WTC11 (cell line): ENCODE measurements at regions not wholly inside any gene's neighbourhood (a gene's known extent, or its start where the extent isn't known, plus 50 kb on each side); places are given as distances from the start of the nearest gene placed in this dataset.

Source experiments
- ATAC-seq: fragments of 200-7000 bp; cut with Tn5 transposase; 2 replicates; pipeline ENCODE4 v1.10.0; 2021; ENCODE audit warnings: mild to moderate bottlenecking, moderate library complexity
- CTCF ChIA-PET: fragments of 300-600 bp; sonication (Branson Sonifier 250); formaldehyde crosslinking; loops from one replicate; lab custom pipeline; 2021; ENCODE audit warnings: antibody characterized with exemption; lab: Charles Lee
- POLR2A ChIA-PET: fragments of 350-600 bp; sonication (Branson Sonifier 250); formaldehyde crosslinking; loops from one replicate; lab custom pipeline; 2021; ENCODE audit warnings: antibody characterized with exemption; lab: Charles Lee
- DNase-seq: peaks from one replicate; pipeline ENCODE4 v3.0.0; 2021; ENCODE audit warnings: low spot score
- H3K27ac Mint-ChIP-seq: 2 replicates; pipeline ENCODE4 v1.8.0; 2021; ENCODE audit warnings: mixed read lengths
- H3K27me3 Mint-ChIP-seq: 2 replicates; pipeline ENCODE4 v1.8.0; 2021; ENCODE audit warnings: low read depth, mild to moderate bottlenecking, moderate library complexity, mixed read lengths
- H3K36me3 Mint-ChIP-seq: 2 replicates; pipeline ENCODE4 v1.8.0; 2021; ENCODE audit warnings: mixed read lengths
- H3K4me1 Mint-ChIP-seq: 2 replicates; pipeline ENCODE4 v1.8.0; 2022; ENCODE audit warnings: mixed read lengths
- H3K4me3 Mint-ChIP-seq: 2 replicates; pipeline ENCODE4 v1.8.0; 2021; ENCODE audit warnings: mild to moderate bottlenecking, moderate library complexity, mixed read lengths
- H3K9me3 Mint-ChIP-seq: 2 replicates; pipeline ENCODE4 v1.8.0; 2021; ENCODE audit warnings: mixed read lengths
- ELF4 ChIP-seq: sonication (generic); formaldehyde crosslinking; IDR thresholded peaks from 2 replicates; pipeline ENCODE4 v1.8.1; 2022; ENCODE audit warnings: low read depth, mild to moderate bottlenecking, moderate library complexity, missing genetic modification reagents
- EMX1 ChIP-seq: fragments of 250-450 bp; sonication (Bioruptor Pico); IDR thresholded peaks from 2 replicates; pipeline ENCODE4 v1.8.0; 2021; ENCODE audit warnings: mild to moderate bottlenecking
- GTF2I ChIP-seq: fragments of 250-450 bp; sonication (Bioruptor Pico); conservative IDR thresholded peaks from 2 replicates; pipeline ENCODE4 v1.4.0; 2021; ENCODE audit warnings: mild to moderate bottlenecking
- KAT7 ChIP-seq: sonication (generic); formaldehyde crosslinking; IDR thresholded peaks from 2 replicates; pipeline ENCODE4 v1.8.1; 2023; ENCODE audit warnings: missing genetic modification reagents, mild to moderate bottlenecking, borderline replicate concordance
- ZBTB21 ChIP-seq: sonication (generic); formaldehyde crosslinking; IDR thresholded peaks from 2 replicates; pipeline ENCODE4 v1.8.1; 2023; ENCODE audit warnings: mild to moderate bottlenecking, missing genetic modification reagents, borderline replicate concordance
- ZNF317 ChIP-seq: sonication (generic); formaldehyde crosslinking; IDR thresholded peaks from 2 replicates; pipeline ENCODE4 v1.8.1; 2023; ENCODE audit warnings: low read depth, mild to moderate bottlenecking, moderate library complexity, missing genetic modification reagents, borderline replicate concordance
- ZNF416 ChIP-seq: fragments of 250-450 bp; sonication (Bioruptor Pico); IDR thresholded peaks from 2 replicates; pipeline ENCODE4 v1.9.0; 2021; ENCODE audit warnings: mild to moderate bottlenecking, inconsistent platforms
- TF ChIP-seq, protein P1 (sequence below): sonication (generic); formaldehyde crosslinking; IDR thresholded peaks from 2 replicates; pipeline ENCODE4 v1.8.1; 2023; ENCODE audit warnings: mild to moderate bottlenecking, missing genetic modification reagents
- TF ChIP-seq, protein P2 (sequence below): sonication (generic); formaldehyde crosslinking; IDR thresholded peaks from 2 replicates; pipeline ENCODE4 v1.8.1; 2022; ENCODE audit warnings: low read depth, mild to moderate bottlenecking, moderate library complexity, missing genetic modification reagents, borderline replicate concordance
- TF ChIP-seq, protein P3 (sequence below): fragments of 250-450 bp; sonication (Bioruptor Pico); IDR thresholded peaks from 2 replicates; pipeline ENCODE4 v1.8.0; 2021; ENCODE audit warnings: mild to moderate bottlenecking
- TF ChIP-seq, protein P4 (sequence below): sonication (generic); formaldehyde crosslinking; IDR thresholded peaks from 2 replicates; pipeline ENCODE4 v1.8.1; 2022; ENCODE audit warnings: low read depth, missing genetic modification reagents, borderline replicate concordance
- TF ChIP-seq, protein P5 (sequence below): sonication (generic); formaldehyde crosslinking; IDR thresholded peaks from 2 replicates; pipeline ENCODE4 v1.8.1; 2023; ENCODE audit warnings: mild to moderate bottlenecking, missing genetic modification reagents, moderate library complexity
- TF ChIP-seq, protein P6 (sequence below): sonication (generic); formaldehyde crosslinking; IDR thresholded peaks from 2 replicates; pipeline ENCODE4 v1.8.1; 2022; ENCODE audit warnings: missing genetic modification reagents, borderline replicate concordance
- TF ChIP-seq, protein P7 (sequence below): fragments of 250-450 bp; sonication (Bioruptor Pico); IDR thresholded peaks from 2 replicates; pipeline ENCODE4 v2.1.2; 2022; ENCODE audit warnings: mild to moderate bottlenecking, moderate library complexity
- TF ChIP-seq, protein P8 (sequence below): sonication (generic); formaldehyde crosslinking; IDR thresholded peaks from 2 replicates; pipeline ENCODE4 v1.8.1; 2023; ENCODE audit warnings: mild to moderate bottlenecking, missing genetic modification reagents, borderline replicate concordance

DNA sequence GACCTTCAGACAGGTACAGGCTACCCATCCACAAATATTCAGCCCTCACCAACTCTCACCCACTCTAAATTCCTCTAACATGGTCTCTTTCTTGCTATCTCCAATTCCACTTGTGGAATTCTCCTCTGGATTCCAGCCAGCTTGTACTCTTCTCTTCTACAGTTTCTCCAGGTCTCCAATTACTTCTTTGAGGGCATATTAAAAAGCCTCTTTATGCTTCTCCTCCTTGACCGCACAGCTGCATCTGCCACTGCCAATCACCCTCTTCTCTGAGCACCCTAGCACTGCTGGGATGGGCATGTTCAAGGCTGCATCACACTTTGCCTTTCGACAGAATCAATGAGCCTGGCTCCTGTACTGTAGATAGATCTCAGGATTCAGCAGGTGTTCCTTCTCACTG, 101.5 kb upstream of the ANKRD1 start:
- H3K27me3 Mint-ChIP-seq: peaks cover 21% of the 10 kb centered on the region
- no peaks in the 10 kb centered on the region for H3K36me3 Mint-ChIP-seq
- no peak overlapping the region for H3K4me3 Mint-ChIP-seq
- TF ChIP-seq, protein P1, sequence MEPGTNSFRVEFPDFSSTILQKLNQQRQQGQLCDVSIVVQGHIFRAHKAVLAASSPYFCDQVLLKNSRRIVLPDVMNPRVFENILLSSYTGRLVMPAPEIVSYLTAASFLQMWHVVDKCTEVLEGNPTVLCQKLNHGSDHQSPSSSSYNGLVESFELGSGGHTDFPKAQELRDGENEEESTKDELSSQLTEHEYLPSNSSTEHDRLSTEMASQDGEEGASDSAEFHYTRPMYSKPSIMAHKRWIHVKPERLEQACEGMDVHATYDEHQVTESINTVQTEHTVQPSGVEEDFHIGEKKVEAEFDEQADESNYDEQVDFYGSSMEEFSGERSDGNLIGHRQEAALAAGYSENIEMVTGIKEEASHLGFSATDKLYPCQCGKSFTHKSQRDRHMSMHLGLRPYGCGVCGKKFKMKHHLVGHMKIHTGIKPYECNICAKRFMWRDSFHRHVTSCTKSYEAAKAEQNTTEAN: no peak
- TF ChIP-seq, protein P2, sequence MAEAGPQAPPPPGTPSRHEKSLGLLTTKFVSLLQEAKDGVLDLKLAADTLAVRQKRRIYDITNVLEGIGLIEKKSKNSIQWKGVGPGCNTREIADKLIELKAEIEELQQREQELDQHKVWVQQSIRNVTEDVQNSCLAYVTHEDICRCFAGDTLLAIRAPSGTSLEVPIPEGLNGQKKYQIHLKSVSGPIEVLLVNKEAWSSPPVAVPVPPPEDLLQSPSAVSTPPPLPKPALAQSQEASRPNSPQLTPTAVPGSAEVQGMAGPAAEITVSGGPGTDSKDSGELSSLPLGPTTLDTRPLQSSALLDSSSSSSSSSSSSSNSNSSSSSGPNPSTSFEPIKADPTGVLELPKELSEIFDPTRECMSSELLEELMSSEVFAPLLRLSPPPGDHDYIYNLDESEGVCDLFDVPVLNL (CRISPR knock-in tag): no peak
- no peak for TF ChIP-seq ZNF416 (CRISPR knock-in tag)
- TF ChIP-seq, protein P3, sequence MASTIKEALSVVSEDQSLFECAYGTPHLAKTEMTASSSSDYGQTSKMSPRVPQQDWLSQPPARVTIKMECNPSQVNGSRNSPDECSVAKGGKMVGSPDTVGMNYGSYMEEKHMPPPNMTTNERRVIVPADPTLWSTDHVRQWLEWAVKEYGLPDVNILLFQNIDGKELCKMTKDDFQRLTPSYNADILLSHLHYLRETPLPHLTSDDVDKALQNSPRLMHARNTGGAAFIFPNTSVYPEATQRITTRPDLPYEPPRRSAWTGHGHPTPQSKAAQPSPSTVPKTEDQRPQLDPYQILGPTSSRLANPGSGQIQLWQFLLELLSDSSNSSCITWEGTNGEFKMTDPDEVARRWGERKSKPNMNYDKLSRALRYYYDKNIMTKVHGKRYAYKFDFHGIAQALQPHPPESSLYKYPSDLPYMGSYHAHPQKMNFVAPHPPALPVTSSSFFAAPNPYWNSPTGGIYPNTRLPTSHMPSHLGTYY (CRISPR knock-in tag): no peak
- TF ChIP-seq ZBTB21 (CRISPR knock-in tag): no peak
- H3K9me3 Mint-ChIP-seq: no peaks in the 10 kb centered on the region
- DNase-seq (no peak), ATAC-seq (no peak)
- ChIA-PET POLR2A (interaction anchor here (0.6 kb wide), 1 partner anchor 80 kb away, joined by 11 read pairs; no protein-coding TSS in a partner anchor), CTCF (interaction anchor here (1.6 kb wide), 1 partner anchor 111 kb away, joined by 3 read pairs; no protein-coding TSS in a partner anchor)
- no peaks in the 10 kb centered on the region for H3K4me1 Mint-ChIP-seq
- no peak overlapping the region for H3K27ac Mint-ChIP-seq

DNA sequence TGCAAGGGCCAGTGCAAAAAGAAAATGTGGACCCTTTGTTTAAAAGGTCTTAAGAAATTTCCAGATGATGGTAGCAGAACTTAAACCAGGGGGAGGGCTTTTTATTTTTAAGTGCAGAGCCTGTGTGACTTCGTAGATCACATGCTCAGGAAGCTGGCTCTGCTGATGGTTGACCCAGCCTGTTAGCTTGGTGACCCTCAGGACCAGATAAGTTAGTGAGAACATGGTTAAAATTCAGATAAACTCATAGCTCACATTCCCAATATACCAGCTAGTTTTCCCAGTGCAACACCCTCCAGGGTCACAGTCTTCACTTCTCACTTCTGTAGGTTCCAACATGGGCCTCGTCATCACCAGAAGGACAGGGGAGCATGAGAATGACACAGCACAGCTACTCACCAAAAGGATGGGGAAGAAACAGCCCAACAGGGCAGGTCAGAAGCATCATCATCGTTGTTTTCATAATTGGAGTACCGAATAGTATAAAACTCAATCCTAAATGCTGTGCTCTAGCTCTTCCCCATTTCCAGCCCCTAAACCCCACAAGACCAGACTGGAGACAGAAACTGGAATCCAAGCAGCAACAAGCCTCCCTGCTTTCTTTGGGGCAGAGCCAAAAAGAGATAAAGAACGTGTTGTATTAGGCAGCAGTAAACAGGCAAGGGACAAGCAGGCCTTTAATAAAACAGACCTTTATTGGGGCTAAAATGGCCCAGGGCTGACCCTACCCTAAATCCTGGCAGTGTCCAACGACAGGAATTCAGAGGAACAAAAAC, 102.2 kb upstream of the ANKRD1 start:
- Mint-ChIP-seq H3K9me3 (no peaks in the 10 kb centered on the region; the same call in 1 of the 2 replicates), H3K4me1 (no peaks in the 10 kb centered on the region), H3K4me3 (no peak overlapping the region), H3K27me3 (peaks cover 23% of the 10 kb centered on the region), H3K36me3 (no peaks in the 10 kb centered on the region), H3K27ac (no peak overlapping the region)
- ChIA-PET POLR2A (interaction anchor here (0.6 kb wide), 1 partner anchor 81 kb away, joined by 11 read pairs; no protein-coding TSS in a partner anchor), CTCF (no interaction called here)
- DNase-seq (no peak), ATAC-seq (no peak)
- TF ChIP-seq, protein P1: no peak
- TF ChIP-seq, protein P2 (CRISPR knock-in tag): no peak
- TF ChIP-seq ZNF317 (CRISPR knock-in tag): no peak
- TF ChIP-seq, protein P4, sequence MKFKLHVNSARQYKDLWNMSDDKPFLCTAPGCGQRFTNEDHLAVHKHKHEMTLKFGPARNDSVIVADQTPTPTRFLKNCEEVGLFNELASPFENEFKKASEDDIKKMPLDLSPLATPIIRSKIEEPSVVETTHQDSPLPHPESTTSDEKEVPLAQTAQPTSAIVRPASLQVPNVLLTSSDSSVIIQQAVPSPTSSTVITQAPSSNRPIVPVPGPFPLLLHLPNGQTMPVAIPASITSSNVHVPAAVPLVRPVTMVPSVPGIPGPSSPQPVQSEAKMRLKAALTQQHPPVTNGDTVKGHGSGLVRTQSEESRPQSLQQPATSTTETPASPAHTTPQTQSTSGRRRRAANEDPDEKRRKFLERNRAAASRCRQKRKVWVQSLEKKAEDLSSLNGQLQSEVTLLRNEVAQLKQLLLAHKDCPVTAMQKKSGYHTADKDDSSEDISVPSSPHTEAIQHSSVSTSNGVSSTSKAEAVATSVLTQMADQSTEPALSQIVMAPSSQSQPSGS (CRISPR knock-in tag): no peak
- no peak for TF ChIP-seq EMX1 (CRISPR knock-in tag)
- TF ChIP-seq, protein P5, sequence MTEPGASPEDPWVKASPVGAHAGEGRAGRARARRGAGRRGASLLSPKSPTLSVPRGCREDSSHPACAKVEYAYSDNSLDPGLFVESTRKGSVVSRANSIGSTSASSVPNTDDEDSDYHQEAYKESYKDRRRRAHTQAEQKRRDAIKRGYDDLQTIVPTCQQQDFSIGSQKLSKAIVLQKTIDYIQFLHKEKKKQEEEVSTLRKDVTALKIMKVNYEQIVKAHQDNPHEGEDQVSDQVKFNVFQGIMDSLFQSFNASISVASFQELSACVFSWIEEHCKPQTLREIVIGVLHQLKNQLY: no peak
- TF ChIP-seq, protein P6, sequence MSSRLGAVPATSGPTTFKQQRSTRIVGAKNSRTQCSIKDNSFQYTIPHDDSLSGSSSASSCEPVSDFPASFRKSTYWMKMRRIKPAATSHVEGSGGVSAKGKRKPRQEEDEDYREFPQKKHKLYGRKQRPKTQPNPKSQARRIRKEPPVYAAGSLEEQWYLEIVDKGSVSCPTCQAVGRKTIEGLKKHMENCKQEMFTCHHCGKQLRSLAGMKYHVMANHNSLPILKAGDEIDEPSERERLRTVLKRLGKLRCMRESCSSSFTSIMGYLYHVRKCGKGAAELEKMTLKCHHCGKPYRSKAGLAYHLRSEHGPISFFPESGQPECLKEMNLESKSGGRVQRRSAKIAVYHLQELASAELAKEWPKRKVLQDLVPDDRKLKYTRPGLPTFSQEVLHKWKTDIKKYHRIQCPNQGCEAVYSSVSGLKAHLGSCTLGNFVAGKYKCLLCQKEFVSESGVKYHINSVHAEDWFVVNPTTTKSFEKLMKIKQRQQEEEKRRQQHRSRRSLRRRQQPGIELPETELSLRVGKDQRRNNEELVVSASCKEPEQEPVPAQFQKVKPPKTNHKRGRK: no peak
- TF ChIP-seq, protein P7, sequence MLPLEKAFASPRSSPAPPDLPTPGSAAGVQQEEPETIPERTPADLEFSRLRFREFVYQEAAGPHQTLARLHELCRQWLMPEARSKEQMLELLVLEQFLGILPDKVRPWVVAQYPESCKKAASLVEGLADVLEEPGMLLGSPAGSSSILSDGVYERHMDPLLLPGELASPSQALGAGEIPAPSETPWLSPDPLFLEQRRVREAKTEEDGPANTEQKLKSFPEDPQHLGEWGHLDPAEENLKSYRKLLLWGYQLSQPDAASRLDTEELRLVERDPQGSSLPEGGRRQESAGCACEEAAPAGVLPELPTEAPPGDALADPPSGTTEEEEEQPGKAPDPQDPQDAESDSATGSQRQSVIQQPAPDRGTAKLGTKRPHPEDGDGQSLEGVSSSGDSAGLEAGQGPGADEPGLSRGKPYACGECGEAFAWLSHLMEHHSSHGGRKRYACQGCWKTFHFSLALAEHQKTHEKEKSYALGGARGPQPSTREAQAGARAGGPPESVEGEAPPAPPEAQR (CRISPR knock-in tag): no peak
- TF ChIP-seq GTF2I (CRISPR knock-in tag): no peak
- TF ChIP-seq, protein P8, sequence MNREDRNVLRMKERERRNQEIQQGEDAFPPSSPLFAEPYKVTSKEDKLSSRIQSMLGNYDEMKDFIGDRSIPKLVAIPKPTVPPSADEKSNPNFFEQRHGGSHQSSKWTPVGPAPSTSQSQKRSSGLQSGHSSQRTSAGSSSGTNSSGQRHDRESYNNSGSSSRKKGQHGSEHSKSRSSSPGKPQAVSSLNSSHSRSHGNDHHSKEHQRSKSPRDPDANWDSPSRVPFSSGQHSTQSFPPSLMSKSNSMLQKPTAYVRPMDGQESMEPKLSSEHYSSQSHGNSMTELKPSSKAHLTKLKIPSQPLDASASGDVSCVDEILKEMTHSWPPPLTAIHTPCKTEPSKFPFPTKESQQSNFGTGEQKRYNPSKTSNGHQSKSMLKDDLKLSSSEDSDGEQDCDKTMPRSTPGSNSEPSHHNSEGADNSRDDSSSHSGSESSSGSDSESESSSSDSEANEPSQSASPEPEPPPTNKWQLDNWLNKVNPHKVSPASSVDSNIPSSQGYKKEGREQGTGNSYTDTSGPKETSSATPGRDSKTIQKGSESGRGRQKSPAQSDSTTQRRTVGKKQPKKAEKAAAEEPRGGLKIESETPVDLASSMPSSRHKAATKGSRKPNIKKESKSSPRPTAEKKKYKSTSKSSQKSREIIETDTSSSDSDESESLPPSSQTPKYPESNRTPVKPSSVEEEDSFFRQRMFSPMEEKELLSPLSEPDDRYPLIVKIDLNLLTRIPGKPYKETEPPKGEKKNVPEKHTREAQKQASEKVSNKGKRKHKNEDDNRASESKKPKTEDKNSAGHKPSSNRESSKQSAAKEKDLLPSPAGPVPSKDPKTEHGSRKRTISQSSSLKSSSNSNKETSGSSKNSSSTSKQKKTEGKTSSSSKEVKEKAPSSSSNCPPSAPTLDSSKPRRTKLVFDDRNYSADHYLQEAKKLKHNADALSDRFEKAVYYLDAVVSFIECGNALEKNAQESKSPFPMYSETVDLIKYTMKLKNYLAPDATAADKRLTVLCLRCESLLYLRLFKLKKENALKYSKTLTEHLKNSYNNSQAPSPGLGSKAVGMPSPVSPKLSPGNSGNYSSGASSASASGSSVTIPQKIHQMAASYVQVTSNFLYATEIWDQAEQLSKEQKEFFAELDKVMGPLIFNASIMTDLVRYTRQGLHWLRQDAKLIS (CRISPR knock-in tag): no peak
- no peak for TF ChIP-seq ELF4 (CRISPR knock-in tag)
- TF ChIP-seq KAT7 (CRISPR knock-in tag): no peak
